ENCODE measurements at regions not wholly inside any gene's neighbourhood (a gene's known extent, or its start where the extent isn't known, plus 50 kb on each side); places are given as distances from the start of the nearest gene placed in this dataset.

- H3K4me3 ChIP-seq (ENCODE audit: low read depth, low read length) = no peak overlapping the region
- H3K27me3 ChIP-seq (ENCODE audit: control insufficient read depth, insufficient read depth, low read length) = no peaks in the 10 kb centered on the region
- CTCF ChIA-PET = no interaction called here
- TF ChIP-seq CTCF (IDR thresholded peaks at IDR 0.05; ENCODE audit: low read depth, low read length) = no peak
- no peaks in the 10 kb centered on the region for H3K9me3 ChIP-seq (ENCODE audit: control insufficient read depth, insufficient read depth, low read length)
- no peak overlapping the region for H3K27ac ChIP-seq (ENCODE audit: low read depth, low read length)
- no peak for DNase-seq (ENCODE audit: low read depth, low spot score)
- POLR2A ChIA-PET = no interaction called here
Measured at GRCh38 chr11:109303342-109303741, 118.6 kb upstream of the C11orf87 start.

- Histone ChIP-seq H3K9me3 (ENCODE audit: control insufficient read depth, insufficient read depth, low read length) (no peaks in the 10 kb centered on the region), H3K27ac (ENCODE audit: low read depth, low read length) (no peak overlapping the region), H3K4me3 (ENCODE audit: low read depth, low read length) (no peak overlapping the region), H3K27me3 (ENCODE audit: control insufficient read depth, insufficient read depth, low read length) (no peaks in the 10 kb centered on the region)
- ChIA-PET CTCF (no interaction called here), POLR2A (no interaction called here)
- no peak for TF ChIP-seq CTCF (IDR thresholded peaks at IDR 0.05; ENCODE audit: low read depth, low read length)
- DNase-seq (ENCODE audit: low read depth, low spot score) = peak; percentile 4
Measured at GRCh38 chr11:109304159-109304558, 117.8 kb upstream of the C11orf87 start.

GRCh38 chr11:109305009-109305408 lies 117.0 kb upstream of the C11orf87 start:
- H3K27ac ChIP-seq (ENCODE audit: low read depth, low read length) = no peak overlapping the region
- DNase-seq (ENCODE audit: low read depth, low spot score) = no peak
- no peak for TF ChIP-seq CTCF (IDR thresholded peaks at IDR 0.05; ENCODE audit: low read depth, low read length)
- ChIA-PET POLR2A (no interaction called here), CTCF (no interaction called here)
- no peaks in the 10 kb centered on the region for H3K27me3 ChIP-seq (ENCODE audit: control insufficient read depth, insufficient read depth, low read length)
- H3K4me3 ChIP-seq (ENCODE audit: low read depth, low read length) = no peak overlapping the region
- no peaks in the 10 kb centered on the region for H3K9me3 ChIP-seq (ENCODE audit: control insufficient read depth, insufficient read depth, low read length)

GRCh38 chr11:109306322-109306721 lies 115.7 kb upstream of the C11orf87 start:
- CTCF ChIA-PET = no interaction called here

GRCh38 chr11:109307366-109307765 lies 114.6 kb upstream of the C11orf87 start:
- DNase-seq (ENCODE audit: low read depth, low spot score) = no peak
- TF ChIP-seq CTCF (IDR thresholded peaks at IDR 0.05; ENCODE audit: low read depth, low read length) = no peak
- no peaks in the 10 kb centered on the region for H3K27me3 ChIP-seq (ENCODE audit: control insufficient read depth, insufficient read depth, low read length)
- no peak overlapping the region for H3K4me3 ChIP-seq (ENCODE audit: low read depth, low read length)
- no peaks in the 10 kb centered on the region for H3K9me3 ChIP-seq (ENCODE audit: control insufficient read depth, insufficient read depth, low read length)
- CTCF ChIA-PET = no interaction called here
- H3K27ac ChIP-seq (ENCODE audit: low read depth, low read length) = no peak overlapping the region
- POLR2A ChIA-PET = no interaction called here

More at GRCh38 chr11:109306322-109306721, 115.7 kb upstream of the C11orf87 start:
- H3K27me3 ChIP-seq (ENCODE audit: control insufficient read depth, insufficient read depth, low read length) = no peaks in the 10 kb centered on the region
- no peak overlapping the region for H3K4me3 ChIP-seq (ENCODE audit: low read depth, low read length)
- TF ChIP-seq CTCF (IDR thresholded peaks at IDR 0.05; ENCODE audit: low read depth, low read length) = no peak
- POLR2A ChIA-PET = no interaction called here
- H3K9me3 ChIP-seq (ENCODE audit: control insufficient read depth, insufficient read depth, low read length) = no peaks in the 10 kb centered on the region
- H3K27ac ChIP-seq (ENCODE audit: low read depth, low read length) = no peak overlapping the region
- DNase-seq (ENCODE audit: low read depth, low spot score) = no peak
